CD4-positive, alpha-beta memory T cell (primary cell): ENCODE measurements at regions not wholly inside any gene's neighbourhood (a gene's known extent, or its start where the extent isn't known, plus 50 kb on each side); places are given as distances from the start of the nearest gene placed in this dataset.

Experiments used
- CTCF ChIA-PET: fragments of 350-600 bp; sonication (Branson Sonifier 250); formaldehyde crosslinking; loops from one replicate; lab custom pipeline; 2021; ENCODE audit warnings: inconsistent platforms; ENCODE audit not compliant: partially characterized antibody; lab: Charles Lee
- POLR2A ChIA-PET: fragments of 350-600 bp; sonication (Branson Sonifier 250); formaldehyde crosslinking; loops from one replicate; lab custom pipeline; 2021; ENCODE audit not compliant: partially characterized antibody; lab: Charles Lee
- DNase-seq, 5 donors: peaks; one replicate each; pipeline versions ENCODE4 v3.0.0 to v3.0.0-alpha.2; 2020 to 2022; ENCODE audit warnings: mixed read lengths in 1 of 5
- H3K27ac ChIP-seq: one replicate; pipeline ENCODE4 v1.7.0; 2013; ENCODE audit warnings: low read depth, low read length
- H3K27me3 ChIP-seq: 2 replicates; pipeline ENCODE4 v1.7.0; 2013; ENCODE audit warnings: mild to moderate bottlenecking, low read length, moderate library complexity; ENCODE audit not compliant: insufficient read depth
- H3K36me3 ChIP-seq: 2 replicates; pipeline ENCODE4 v1.7.0; 2013; ENCODE audit warnings: mild to moderate bottlenecking, low read length, moderate library complexity; ENCODE audit not compliant: insufficient read depth
- H3K4me1 ChIP-seq: 2 replicates; pipeline ENCODE4 v1.7.0; 2013; ENCODE audit warnings: mild to moderate bottlenecking, low read length, moderate library complexity; ENCODE audit not compliant: insufficient read depth
- H3K4me3 ChIP-seq, 2 donors: one replicate each; pipeline ENCODE4 v1.7.0; 2013; ENCODE audit warnings: low read length in 2 of 2, mild to moderate bottlenecking in 1 of 2
- H3K9me3 ChIP-seq, 2 donors: one replicate each; pipeline ENCODE4 v1.7.0; 2013; ENCODE audit warnings: low read length in 2 of 2, control low read depth in 1 of 2; ENCODE audit not compliant: control insufficient read depth in 1 of 2
- H3K27ac Mint-ChIP-seq, 7 donors: one replicate each; pipeline ENCODE4 v1.8.0; 2020 to 2021; ENCODE audit warnings: mixed read lengths in 7 of 7, mild to moderate bottlenecking in 6 of 7, inconsistent platforms in 3 of 7, moderate library complexity in 3 of 7
- H3K27me3 Mint-ChIP-seq, 2 donors: one replicate each; pipeline ENCODE4 v1.8.0; 2020 to 2021; ENCODE audit warnings: mixed read lengths in 2 of 2
- H3K36me3 Mint-ChIP-seq, 2 donors: one replicate each; pipeline ENCODE4 v1.8.0; 2020 to 2021; ENCODE audit warnings: mixed read lengths in 2 of 2, inconsistent platforms in 1 of 2, mild to moderate bottlenecking in 1 of 2
- H3K4me1 Mint-ChIP-seq, 4 donors: one replicate each; pipeline ENCODE4 v1.8.0; 2020 to 2021; ENCODE audit warnings: mixed read lengths in 4 of 4, mild to moderate bottlenecking in 1 of 4
- H3K4me3 Mint-ChIP-seq, 8 donors: one replicate each; pipeline ENCODE4 v1.8.0; 2020 to 2021; ENCODE audit warnings: mixed read lengths in 8 of 8, mild to moderate bottlenecking in 7 of 8, moderate library complexity in 6 of 8, inconsistent platforms in 3 of 8
- H3K9me3 Mint-ChIP-seq, 8 donors: one replicate each; pipeline ENCODE4 v1.8.0; 2020 to 2021; ENCODE audit warnings: mixed read lengths in 8 of 8, mild to moderate bottlenecking in 5 of 8, inconsistent platforms in 3 of 8, moderate library complexity in 1 of 8
- intact Hi-C: fragments of 100-400 bp; cut with micrococcal nuclease; formaldehyde crosslinking; loops from one replicate; pipeline ENCODE4 v1.15.1; 2023

GRCh38 chr12:93115198-93115601 is 186.1 kb upstream of the EEA1 start:
- CTCF ChIA-PET: interaction anchor here (1.4 to 4.3 kb wide), 3 partner anchors 15 to 18 kb away, joined by 3 to 20 read pairs (median 5); no protein-coding TSS in a partner anchor
- Mint-ChIP-seq H3K27me3 (peaks cover 3 to 5% of the 10 kb centered on the region in 2 donors), H3K4me3 (no peak overlapping the region), H3K4me1 (no peaks in the 10 kb centered on the region), H3K9me3 (no peaks in the 10 kb centered on the region), H3K36me3 (no peaks in the 10 kb centered on the region), H3K27ac (no peak overlapping the region)
- Histone ChIP-seq H3K36me3 (no peaks in the 10 kb centered on the region), H3K4me3 (no peak overlapping the region), H3K27ac (no peak overlapping the region), H3K27me3 (no peaks in the 10 kb centered on the region), H3K4me1 (no peaks in the 10 kb centered on the region), H3K9me3 (no peaks in the 10 kb centered on the region)
- intact Hi-C loops: no loop called here
- DNase-seq: no peak
- POLR2A ChIA-PET: no interaction called here

- Histone ChIP-seq H3K4me1 (no peaks in the 10 kb centered on the region), H3K27me3 (no peaks in the 10 kb centered on the region), H3K4me3 (no peak overlapping the region), H3K36me3 (no peaks in the 10 kb centered on the region), H3K9me3 (no peaks in the 10 kb centered on the region), H3K27ac (no peak overlapping the region)
- no peaks in the 10 kb centered on the region for H3K9me3 Mint-ChIP-seq
- CTCF ChIA-PET: interaction anchor here (1.4 to 1.6 kb wide), 2 partner anchors 16 to 17 kb away, joined by 3 to 5 read pairs; no protein-coding TSS in a partner anchor
- no peak overlapping the region for H3K4me3 Mint-ChIP-seq
- H3K36me3 Mint-ChIP-seq: no peaks in the 10 kb centered on the region
- no peak for DNase-seq
- intact Hi-C loops: no loop called here
- POLR2A ChIA-PET: no interaction called here
- no peak overlapping the region for H3K27ac Mint-ChIP-seq
- peaks cover 3 to 7% of the 10 kb centered on the region in 2 donors for H3K27me3 Mint-ChIP-seq
- no peaks in the 10 kb centered on the region for H3K4me1 Mint-ChIP-seq
Measured at GRCh38 chr12:93115646-93116045, 186.6 kb upstream of the EEA1 start.

GRCh38 chr12:93116632-93117031 is 187.5 kb upstream of the EEA1 start:
- intact Hi-C loops: no loop called here
- Histone ChIP-seq H3K9me3 (no peaks in the 10 kb centered on the region), H3K4me3 (no peak overlapping the region), H3K27ac (no peak overlapping the region), H3K4me1 (no peaks in the 10 kb centered on the region), H3K36me3 (no peaks in the 10 kb centered on the region), H3K27me3 (no peaks in the 10 kb centered on the region)
- Mint-ChIP-seq H3K36me3 (no peaks in the 10 kb centered on the region), H3K27me3 (peaks cover 3 to 7% of the 10 kb centered on the region in 2 donors), H3K4me3 (no peak overlapping the region), H3K4me1 (no peaks in the 10 kb centered on the region), H3K9me3 (no peaks in the 10 kb centered on the region), H3K27ac (no peak overlapping the region)
- CTCF ChIA-PET: interaction anchor here (1.4 to 1.6 kb wide), 2 partner anchors 17 to 18 kb away, joined by 3 to 5 read pairs; no protein-coding TSS in a partner anchor
- POLR2A ChIA-PET: no interaction called here
- no peak for DNase-seq

- Histone ChIP-seq H3K36me3 (no peaks in the 10 kb centered on the region), H3K27me3 (no peaks in the 10 kb centered on the region), H3K4me1 (no peaks in the 10 kb centered on the region), H3K27ac (no peak overlapping the region), H3K9me3 (no peaks in the 10 kb centered on the region), H3K4me3 (no peak overlapping the region)
- Mint-ChIP-seq H3K9me3 (no peaks in the 10 kb centered on the region), H3K4me1 (no peaks in the 10 kb centered on the region), H3K27me3 (peaks cover 3 to 7% of the 10 kb centered on the region in 2 donors), H3K27ac (no peak overlapping the region), H3K4me3 (no peak overlapping the region), H3K36me3 (no peaks in the 10 kb centered on the region)
- POLR2A ChIA-PET: no interaction called here
- CTCF ChIA-PET: no interaction called here
- no peak for DNase-seq
- intact Hi-C loops: no loop called here
Measured at GRCh38 chr12:93121729-93122488, 192.8 kb upstream of the EEA1 start.

GRCh38 chr12:93122569-93123091 is 193.5 kb upstream of the EEA1 start:
- DNase-seq: no peak
- Histone ChIP-seq H3K36me3 (no peaks in the 10 kb centered on the region), H3K27ac (no peak overlapping the region), H3K4me1 (no peaks in the 10 kb centered on the region), H3K4me3 (no peak overlapping the region), H3K9me3 (no peaks in the 10 kb centered on the region), H3K27me3 (no peaks in the 10 kb centered on the region)
- intact Hi-C loops: no loop called here
- ChIA-PET CTCF (no interaction called here), POLR2A (no interaction called here)
- Mint-ChIP-seq H3K4me1 (no peaks in the 10 kb centered on the region), H3K27me3 (peaks cover 3 to 7% of the 10 kb centered on the region in 2 donors), H3K27ac (no peak overlapping the region), H3K9me3 (no peaks in the 10 kb centered on the region), H3K36me3 (no peaks in the 10 kb centered on the region), H3K4me3 (no peak overlapping the region)

GRCh38 chr12:93125126-93125525 is 196.0 kb upstream of the EEA1 start:
- Mint-ChIP-seq H3K4me3 (no peak overlapping the region), H3K36me3 (no peaks in the 10 kb centered on the region), H3K4me1 (no peaks in the 10 kb centered on the region), H3K27me3 (peaks cover 0 to 2% of the 10 kb centered on the region in 2 donors), H3K9me3 (no peaks in the 10 kb centered on the region), H3K27ac (no peak overlapping the region)
- ChIA-PET CTCF (no interaction called here), POLR2A (no interaction called here)
- H3K9me3 ChIP-seq: no peaks in the 10 kb centered on the region
- H3K4me1 ChIP-seq: no peaks in the 10 kb centered on the region
- no peak for DNase-seq
- no peaks in the 10 kb centered on the region for H3K27me3 ChIP-seq
- H3K4me3 ChIP-seq: no peak overlapping the region
- H3K27ac ChIP-seq: no peak overlapping the region
- intact Hi-C loops: no loop called here
- H3K36me3 ChIP-seq: no peaks in the 10 kb centered on the region

- H3K9me3 ChIP-seq: no peaks in the 10 kb centered on the region
- ChIA-PET CTCF (no interaction called here), POLR2A (no interaction called here)
- no peak overlapping the region for H3K4me3 ChIP-seq
- no peaks in the 10 kb centered on the region for H3K27me3 ChIP-seq
- no peaks in the 10 kb centered on the region for H3K4me1 ChIP-seq
- H3K27ac ChIP-seq: no peak overlapping the region
- DNase-seq: no peak
- Mint-ChIP-seq H3K4me3 (no peak overlapping the region), H3K4me1 (peaks cover 0 to 1% (median 0%) of the 10 kb centered on the region in 4 donors), H3K27ac (no peak overlapping the region), H3K27me3 (no peaks in the 10 kb centered on the region), H3K36me3 (no peaks in the 10 kb centered on the region), H3K9me3 (no peaks in the 10 kb centered on the region)
- H3K36me3 ChIP-seq: no peaks in the 10 kb centered on the region
- intact Hi-C loops: no loop called here
Measured at GRCh38 chr12:93126069-93126474, 197.0 kb upstream of the EEA1 start.
